H54 (cell line): ENCODE measurements at regions not wholly inside any gene's neighbourhood (a gene's known extent, or its start where the extent isn't known, plus 50 kb on each side); places are given as distances from the start of the nearest gene placed in this dataset.

Experiments
- DNase-seq: peaks from one replicate; pipeline ENCODE4 v3.0.0; 2011; ENCODE audit warnings: low spot score, mixed read lengths; ENCODE audit not compliant: insufficient read length
- FAIRE-seq: peaks from 3 replicates; lab custom pipeline; 2011; peaks lifted over from hg19 to GRCh38; lab: Jason Lieb, UNC
- POLR2A ChIP-seq: IDR thresholded peaks from 2 replicates; pipeline ENCODE4 v1.6.1; 2011; ENCODE audit warnings: low read depth, mild to moderate bottlenecking, low read length

- no peak for TF ChIP-seq POLR2A
- FAIRE-seq (no peak), DNase-seq (no peak)
These were observed 400.2 kb upstream of the SALL3 start for GRCh38 chr18:78579449-78579848.

- no peak for DNase-seq
- TF ChIP-seq POLR2A = no peak
- no peak for FAIRE-seq
These were observed 399.6 kb upstream of the SALL3 start for GRCh38 chr18:78579854-78580577.

- TF ChIP-seq POLR2A = no peak
- no peak for FAIRE-seq
- DNase-seq = no peak
These were observed 398.7 kb upstream of the SALL3 start for GRCh38 chr18:78580835-78581339.

GRCh38 chr18:78582181-78582709, 397.4 kb upstream of the SALL3 start:
- no peak for TF ChIP-seq POLR2A
- no peak for DNase-seq
- no peak for FAIRE-seq

- no peak for FAIRE-seq
- TF ChIP-seq POLR2A = no peak
- no peak for DNase-seq
These were observed 396.5 kb upstream of the SALL3 start for GRCh38 chr18:78582898-78583738.

GRCh38 chr18:78583739-78584458, 395.7 kb upstream of the SALL3 start:
- no peak for TF ChIP-seq POLR2A
- FAIRE-seq (no peak), DNase-seq (no peak)

GRCh38 chr18:78584459-78585022, 395.1 kb upstream of the SALL3 start:
- no peak for FAIRE-seq
- TF ChIP-seq POLR2A = no peak
- no peak for DNase-seq

- FAIRE-seq (no peak), DNase-seq (no peak)
- no peak for TF ChIP-seq POLR2A
These were observed 393.0 kb upstream of the SALL3 start for GRCh38 chr18:78586586-78586985.

- FAIRE-seq = no peak
- DNase-seq = no peak
- no peak for TF ChIP-seq POLR2A
These were observed 392.5 kb upstream of the SALL3 start for GRCh38 chr18:78587096-78587495.

- DNase-seq (no peak), FAIRE-seq (no peak)
- no peak for TF ChIP-seq POLR2A
These were observed 391.7 kb upstream of the SALL3 start for GRCh38 chr18:78587626-78588600.

GRCh38 chr18:78589916-78590437, 389.6 kb upstream of the SALL3 start:
- DNase-seq (no peak), FAIRE-seq (no peak)
- TF ChIP-seq POLR2A = no peak

GRCh38 chr18:78595453-78595852, 384.2 kb upstream of the SALL3 start:
- DNase-seq = no peak
- no peak for TF ChIP-seq POLR2A
- FAIRE-seq = no peak
